SK-N-MC (cell line): ENCODE measurements at regions not wholly inside any gene's neighbourhood (a gene's known extent, or its start where the extent isn't known, plus 50 kb on each side); places are given as distances from the start of the nearest gene placed in this dataset.
"Not testable (repeated sequence)": the region's sequence is repeated elsewhere in the genome, so short reads cannot be mapped to it uniquely, and the experiment has no call there.

Experiments
- FOXP2 ChIP-seq: optimal IDR thresholded peaks from 2 replicates; pipeline ENCODE3; 2011; ENCODE audit warnings: mild to moderate bottlenecking, moderate library complexity; ENCODE audit not compliant: insufficient read depth; ENCODE audit errors: extremely low read length, control extremely low read depth
- POLR2AphosphoS5 ChIP-seq: IDR thresholded peaks from 2 replicates; pipeline ENCODE4 v1.6.1; 2012; ENCODE audit warnings: mild to moderate bottlenecking, low read depth, low read length, borderline replicate concordance

- not testable (repeated sequence) for TF ChIP-seq FOXP2, POLR2AphosphoS5
Observed at GRCh38 chr6:140147825-140148814, 773.7 kb upstream of the CITED2 start.
